ENCODE measurements at regions not wholly inside any gene's neighbourhood (a gene's known extent, or its start where the extent isn't known, plus 50 kb on each side); places are given as distances from the start of the nearest gene placed in this dataset.

DNA sequence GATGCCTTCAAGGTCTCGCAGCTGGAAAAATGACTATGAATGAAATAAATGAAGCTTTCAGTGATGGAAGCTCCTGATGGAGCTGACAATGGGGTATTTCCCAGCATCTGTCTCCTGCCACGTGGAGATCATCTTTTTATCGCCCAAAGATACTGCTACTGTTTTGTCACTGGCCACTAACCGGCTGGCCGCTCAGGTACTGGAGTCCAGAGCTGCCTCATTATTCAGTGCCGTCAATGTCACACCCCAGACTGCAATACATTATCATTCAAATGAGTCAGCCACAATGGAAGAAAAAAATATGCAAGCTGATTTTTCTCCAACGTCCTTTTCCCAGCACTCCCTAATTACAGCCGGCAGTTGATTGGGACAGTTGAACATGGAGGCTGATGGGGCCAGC, 280.4 kb downstream of the ZSWIM6 start:
- Histone ChIP-seq H3K4me3 (ENCODE audit: low read length) (no peak overlapping the region), H3K9me3 (ENCODE audit: control insufficient read depth, low read length) (no peaks in the 10 kb centered on the region), H3K27ac (ENCODE audit: low read length) (no peak overlapping the region), H3K4me1 (ENCODE audit: control insufficient read depth, insufficient read depth, low read length) (no peaks in the 10 kb centered on the region), H3K27me3 (ENCODE audit: control insufficient read depth, insufficient read depth) (no peaks in the 10 kb centered on the region)
- WGBS: 71% methylated on average over 8 of the region's 8 CpGs
- intact Hi-C loops (cut with DNase I): no loop called here
- ATAC-seq (no peak), DNase-seq (no peak)

- H3K27me3 ChIP-seq (ENCODE audit: control insufficient read depth, insufficient read depth): no peaks in the 10 kb centered on the region
- 93% methylated on average over 6 of the region's 6 CpGs for WGBS
- no peak for ATAC-seq
- no peaks in the 10 kb centered on the region for H3K9me3 ChIP-seq (ENCODE audit: control insufficient read depth, low read length)
- H3K27ac ChIP-seq (ENCODE audit: low read length): no peak overlapping the region
- DNase-seq: no peak
- intact Hi-C loops (cut with DNase I): no loop called here
- no peak overlapping the region for H3K4me3 ChIP-seq (ENCODE audit: low read length)
- H3K4me1 ChIP-seq (ENCODE audit: control insufficient read depth, insufficient read depth, low read length): no peaks in the 10 kb centered on the region
Measured at GRCh38 chr5:61613679-61614078, 281.6 kb downstream of the ZSWIM6 start.

DNA sequence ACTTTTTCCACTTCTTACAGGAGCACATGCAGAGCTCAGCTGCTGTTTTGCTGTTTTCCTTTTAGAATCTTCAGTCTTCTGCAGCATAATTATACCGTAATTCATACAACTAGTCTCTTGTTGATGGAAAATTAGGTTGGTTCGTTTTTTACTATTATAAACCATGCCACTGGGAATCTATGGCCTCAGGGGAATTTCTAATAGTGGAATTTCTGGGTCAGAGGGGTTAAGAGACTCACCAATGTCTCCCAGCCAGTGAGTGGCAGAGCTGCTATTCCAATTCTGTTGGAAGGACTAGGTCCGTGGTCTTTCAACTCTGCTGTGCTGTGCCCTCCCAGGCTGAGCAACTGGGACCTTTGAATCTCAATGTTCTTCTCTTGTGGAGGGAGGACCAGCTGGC, 282.5 kb downstream of the ZSWIM6 start:
- WGBS: 71% methylated on average over 3 of the region's 3 CpGs
- intact Hi-C loops (cut with DNase I): no loop called here
- ATAC-seq: no peak

GRCh38 chr5:61617039-61617438, 285.0 kb downstream of the ZSWIM6 start:
- ATAC-seq: no peak
- Histone ChIP-seq H3K27ac (ENCODE audit: low read length) (no peak overlapping the region), H3K27me3 (ENCODE audit: control insufficient read depth, insufficient read depth) (no peaks in the 10 kb centered on the region), H3K4me3 (ENCODE audit: low read length) (no peak overlapping the region), H3K9me3 (ENCODE audit: control insufficient read depth, low read length) (no peaks in the 10 kb centered on the region), H3K4me1 (ENCODE audit: control insufficient read depth, insufficient read depth, low read length) (peaks cover 12% of the 10 kb centered on the region)
- DNase-seq: no peak
- intact Hi-C loops (cut with DNase I): no loop called here
- 82% methylated on average over 3 of the region's 3 CpGs for WGBS

More for the DNA sequence above, 282.5 kb downstream of the ZSWIM6 start:
- Histone ChIP-seq H3K9me3 (ENCODE audit: control insufficient read depth, low read length) (no peaks in the 10 kb centered on the region), H3K4me3 (ENCODE audit: low read length) (no peak overlapping the region), H3K4me1 (ENCODE audit: control insufficient read depth, insufficient read depth, low read length) (peaks cover 4% of the 10 kb centered on the region), H3K27ac (ENCODE audit: low read length) (no peak overlapping the region), H3K27me3 (ENCODE audit: control insufficient read depth, insufficient read depth) (no peaks in the 10 kb centered on the region)
- DNase-seq: no peak

DNA sequence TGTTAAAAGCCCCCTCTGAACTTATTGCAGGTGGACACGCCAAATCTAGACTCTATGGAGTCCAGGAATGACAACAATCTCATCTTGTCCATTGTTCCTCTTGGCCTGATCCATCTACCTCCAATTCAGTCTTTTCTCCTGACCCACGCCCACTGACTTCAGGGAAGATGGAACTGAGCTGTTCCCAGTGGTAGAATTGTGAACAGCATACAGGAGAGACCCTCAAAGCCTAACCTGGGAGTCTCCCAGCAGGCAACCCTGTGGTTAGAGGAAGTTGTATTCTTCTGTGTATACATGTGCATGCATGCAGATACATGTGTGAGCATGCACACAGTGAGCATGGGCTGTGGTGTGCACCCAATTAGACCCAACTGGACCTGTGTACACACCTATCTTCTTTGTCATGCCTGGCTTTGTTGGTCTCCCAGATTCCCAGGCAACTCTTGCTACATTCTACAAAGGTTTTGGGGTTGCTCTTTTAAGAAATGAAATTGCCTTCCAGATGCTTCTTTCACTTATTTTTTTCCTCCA, 286.0 kb downstream of the ZSWIM6 start:
- DNase-seq: no peak
- no peak for ATAC-seq
- Histone ChIP-seq H3K4me3 (ENCODE audit: low read length) (no peak overlapping the region), H3K9me3 (ENCODE audit: control insufficient read depth, low read length) (no peaks in the 10 kb centered on the region), H3K4me1 (ENCODE audit: control insufficient read depth, insufficient read depth, low read length) (peaks cover 12% of the 10 kb centered on the region), H3K27me3 (ENCODE audit: control insufficient read depth, insufficient read depth) (no peaks in the 10 kb centered on the region), H3K27ac (ENCODE audit: low read length) (no peak overlapping the region)
- WGBS: 89% methylated on average over 2 of the region's 2 CpGs
- intact Hi-C loops (cut with DNase I): no loop called here

GRCh38 chr5:61618577-61618976, 286.5 kb downstream of the ZSWIM6 start:
- DNase-seq: no peak
- no peak overlapping the region for H3K4me3 ChIP-seq (ENCODE audit: low read length)
- WGBS: 93% methylated on average over 4 of the region's 4 CpGs
- no peak overlapping the region for H3K27ac ChIP-seq (ENCODE audit: low read length)
- no peaks in the 10 kb centered on the region for H3K9me3 ChIP-seq (ENCODE audit: control insufficient read depth, low read length)
- intact Hi-C loops (cut with DNase I): no loop called here
- H3K4me1 ChIP-seq (ENCODE audit: control insufficient read depth, insufficient read depth, low read length): peaks cover 12% of the 10 kb centered on the region
- H3K27me3 ChIP-seq (ENCODE audit: control insufficient read depth, insufficient read depth): no peaks in the 10 kb centered on the region
- no peak for ATAC-seq

DNA sequence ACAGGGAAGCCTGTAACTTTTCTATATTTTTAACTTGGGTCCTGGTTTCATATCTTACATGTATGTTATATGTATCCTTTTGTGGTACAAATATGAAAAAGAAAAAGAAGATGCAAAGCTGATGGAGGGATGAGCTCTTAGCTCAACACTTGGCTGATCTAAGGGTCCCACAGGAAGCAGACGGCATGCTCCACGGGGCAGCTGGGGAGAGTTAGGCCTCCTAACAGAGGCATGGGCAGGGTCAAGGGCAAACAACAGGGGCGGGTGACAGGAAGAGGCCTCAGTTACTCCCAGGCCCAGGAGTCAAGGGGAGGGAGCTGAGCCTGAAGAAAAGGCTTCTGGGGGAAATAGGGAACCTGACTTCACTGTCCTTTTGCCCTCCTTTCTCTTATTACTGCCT, 287.2 kb downstream of the ZSWIM6 start:
- Histone ChIP-seq H3K4me1 (ENCODE audit: control insufficient read depth, insufficient read depth, low read length) (peaks cover 12% of the 10 kb centered on the region), H3K4me3 (ENCODE audit: low read length) (no peak overlapping the region), H3K27me3 (ENCODE audit: control insufficient read depth, insufficient read depth) (no peaks in the 10 kb centered on the region), H3K27ac (ENCODE audit: low read length) (no peak overlapping the region), H3K9me3 (ENCODE audit: control insufficient read depth, low read length) (no peaks in the 10 kb centered on the region)
- no peak for DNase-seq
- no peak for ATAC-seq
- intact Hi-C loops (cut with DNase I): no loop called here
- WGBS: 72% methylated on average over 3 of the region's 3 CpGs

DNA sequence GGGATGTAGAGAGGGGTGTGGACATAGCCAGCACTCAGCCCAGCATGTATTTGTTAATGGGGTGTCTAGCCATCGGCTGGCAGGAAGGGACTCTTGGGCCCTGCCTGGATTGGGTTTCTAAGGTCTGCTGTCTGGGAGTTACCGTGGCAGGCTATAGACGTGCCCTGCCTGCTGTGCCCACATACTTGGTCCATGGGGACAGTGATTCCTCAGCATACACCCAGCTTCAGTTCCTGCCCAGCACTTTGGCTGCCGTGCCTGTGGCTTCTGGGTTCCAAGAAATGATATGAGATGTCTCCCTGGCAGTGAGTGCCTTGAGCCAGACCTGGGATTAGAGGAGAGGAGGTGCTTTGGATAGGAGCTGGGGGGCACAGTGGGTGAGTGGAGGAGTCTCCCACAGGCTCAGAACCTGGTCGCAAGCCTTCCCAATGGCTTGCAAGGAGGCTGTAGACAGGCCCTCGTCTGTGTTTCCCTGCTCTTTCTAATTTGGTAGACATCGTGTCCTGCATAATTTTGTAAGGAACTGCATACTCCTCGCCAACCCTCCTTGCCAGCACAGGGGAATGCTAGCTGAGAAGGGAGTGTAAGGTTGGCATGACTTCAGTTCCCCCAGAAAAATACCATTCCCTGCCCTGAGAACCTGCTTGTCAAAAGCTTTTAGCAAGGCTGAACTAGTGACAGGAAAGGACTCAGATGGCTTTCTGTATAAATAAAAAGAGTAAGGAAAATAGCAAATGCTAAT, 287.9 kb downstream of the ZSWIM6 start:
- Histone ChIP-seq H3K9me3 (ENCODE audit: control insufficient read depth, low read length) (no peaks in the 10 kb centered on the region), H3K27me3 (ENCODE audit: control insufficient read depth, insufficient read depth) (no peaks in the 10 kb centered on the region), H3K27ac (ENCODE audit: low read length) (no peak overlapping the region), H3K4me3 (ENCODE audit: low read length) (no peak overlapping the region), H3K4me1 (ENCODE audit: control insufficient read depth, insufficient read depth, low read length) (peaks cover 12% of the 10 kb centered on the region)
- intact Hi-C loops (cut with DNase I): loop anchor here in 1 of 4 donors (10.0 kb wide), 1 partner anchor 285 kb away; the partner anchor contains the start of gene ZSWIM6
- ATAC-seq: no peak
- peak in 1 of 3 donors; percentile 57 for DNase-seq
- WGBS: 81% methylated on average over 8 of the region's 8 CpGs

- 36% methylated on average over 4 of the region's 4 CpGs for WGBS
- no peak overlapping the region for H3K27ac ChIP-seq (ENCODE audit: low read length)
- DNase-seq (no peak), ATAC-seq (peak in 1 of 2 donors; percentile 61)
- intact Hi-C loops (cut with DNase I): loop anchor here in 1 of 4 donors (10.0 kb wide), 1 partner anchor 286 kb away; the partner anchor contains the start of gene ZSWIM6
- H3K27me3 ChIP-seq (ENCODE audit: control insufficient read depth, insufficient read depth): no peaks in the 10 kb centered on the region
- H3K4me1 ChIP-seq (ENCODE audit: control insufficient read depth, insufficient read depth, low read length): peaks cover 12% of the 10 kb centered on the region
- no peak overlapping the region for H3K4me3 ChIP-seq (ENCODE audit: low read length)
- no peaks in the 10 kb centered on the region for H3K9me3 ChIP-seq (ENCODE audit: control insufficient read depth, low read length)
Measured at GRCh38 chr5:61620699-61621182, 288.7 kb downstream of the ZSWIM6 start.

GRCh38 chr5:61621202-61621650, 289.2 kb downstream of the ZSWIM6 start:
- H3K27ac ChIP-seq (ENCODE audit: low read length): no peak overlapping the region
- ATAC-seq (no peak), DNase-seq (peak in 2 of 3 donors; percentile 58 to 63)
- H3K9me3 ChIP-seq (ENCODE audit: control insufficient read depth, low read length): no peaks in the 10 kb centered on the region
- intact Hi-C loops (cut with DNase I): loop anchor here in 1 of 4 donors (10.0 kb wide), 1 partner anchor 286 kb away; the partner anchor contains the start of gene ZSWIM6
- H3K4me1 ChIP-seq (ENCODE audit: control insufficient read depth, insufficient read depth, low read length): peaks cover 12% of the 10 kb centered on the region
- no peak overlapping the region for H3K4me3 ChIP-seq (ENCODE audit: low read length)
- H3K27me3 ChIP-seq (ENCODE audit: control insufficient read depth, insufficient read depth): no peaks in the 10 kb centered on the region
- WGBS: 81% methylated on average over 7 of the region's 7 CpGs

GRCh38 chr5:61622156-61622555, 290.1 kb downstream of the ZSWIM6 start:
- Histone ChIP-seq H3K27me3 (ENCODE audit: control insufficient read depth, insufficient read depth) (no peaks in the 10 kb centered on the region), H3K9me3 (ENCODE audit: control insufficient read depth, low read length) (no peaks in the 10 kb centered on the region), H3K4me1 (ENCODE audit: control insufficient read depth, insufficient read depth, low read length) (peaks cover 12% of the 10 kb centered on the region), H3K27ac (ENCODE audit: low read length) (no peak overlapping the region), H3K4me3 (ENCODE audit: low read length) (no peak overlapping the region)
- WGBS: 92% methylated on average over 2 of the region's 2 CpGs
- DNase-seq (no peak), ATAC-seq (no peak)
- intact Hi-C loops (cut with DNase I): loop anchor here in 1 of 4 donors (10.0 kb wide), 1 partner anchor 287 kb away; the partner anchor contains the start of gene ZSWIM6

Measured in right cardiac atrium (tissue), 5 donors.